NCI-H1092 treated with DMSO at 0.1 percent for 48 hours (cell line): ENCODE measurements at regions not wholly inside any gene's neighbourhood (a gene's known extent, or its start where the extent isn't known, plus 50 kb on each side); places are given as distances from the start of the nearest gene placed in this dataset.

Experiments used
- DNase-seq: peaks from one replicate; lab custom pipeline; 2025; lab: John Stamatoyannopoulos, UW

GRCh38 chr3:17946619-17947018, 204.2 kb upstream of the TBC1D5 start:
- no peak for DNase-seq

- DNase-seq = no peak
Observed at GRCh38 chr3:17945799-17946399, 203.5 kb upstream of the TBC1D5 start.

- DNase-seq = no peak
Observed at GRCh38 chr3:17945018-17945798, 202.8 kb upstream of the TBC1D5 start.

- no peak for DNase-seq
Observed at GRCh38 chr3:17942856-17943255, 200.4 kb upstream of the TBC1D5 start.

- DNase-seq = no peak
Observed at GRCh38 chr3:17941766-17942165, 199.3 kb upstream of the TBC1D5 start.

GRCh38 chr3:17941152-17941551, 198.7 kb upstream of the TBC1D5 start:
- DNase-seq = no peak

GRCh38 chr3:17939157-17939556, 196.7 kb upstream of the TBC1D5 start:
- no peak for DNase-seq

GRCh38 chr3:17938313-17938712, 195.9 kb upstream of the TBC1D5 start:
- DNase-seq = no peak

GRCh38 chr3:17936736-17937480, 194.5 kb upstream of the TBC1D5 start:
- DNase-seq = no peak

GRCh38 chr3:17935222-17935621, 192.8 kb upstream of the TBC1D5 start:
- peak; percentile 12 for DNase-seq

- DNase-seq = no peak
Observed at GRCh38 chr3:17932136-17932771, 189.8 kb upstream of the TBC1D5 start.

GRCh38 chr3:17931131-17931530, 188.7 kb upstream of the TBC1D5 start:
- no peak for DNase-seq

- no peak for DNase-seq
Observed at GRCh38 chr3:17928502-17929145, 186.2 kb upstream of the TBC1D5 start.

GRCh38 chr3:17927036-17927435, 184.6 kb upstream of the TBC1D5 start:
- DNase-seq = no peak

GRCh38 chr3:17915341-17915740, 172.9 kb upstream of the TBC1D5 start:
- DNase-seq = no peak

- no peak for DNase-seq
Observed at GRCh38 chr3:17913359-17913758, 170.9 kb upstream of the TBC1D5 start.

- DNase-seq = no peak
Observed at GRCh38 chr3:17911986-17912760, 169.7 kb upstream of the TBC1D5 start.

- DNase-seq = no peak
Observed at GRCh38 chr3:17910922-17911321, 168.5 kb upstream of the TBC1D5 start.

GRCh38 chr3:17909714-17910113, 167.3 kb upstream of the TBC1D5 start:
- no peak for DNase-seq

GRCh38 chr3:17908399-17909191, 166.2 kb upstream of the TBC1D5 start:
- DNase-seq = no peak
